ENCODE measurements at regions not wholly inside any gene's neighbourhood (a gene's known extent, or its start where the extent isn't known, plus 50 kb on each side); places are given as distances from the start of the nearest gene placed in this dataset.

GRCh38 chr14:94857950-94858349 is 88.0 kb upstream of the GSC start:
- no peaks in the 10 kb centered on the region for H3K27me3 ChIP-seq (ENCODE audit: control insufficient read depth, insufficient read depth, low read length)
- DNase-seq (ENCODE audit: low read depth, low spot score) (no peak), ATAC-seq (no peak)
- POLR2A ChIA-PET = no interaction called here
- no peaks in the 10 kb centered on the region for H3K9me3 ChIP-seq (ENCODE audit: control insufficient read depth, insufficient read depth, low read depth, low read length)
- in situ Hi-C loops (cut with HindIII; ENCODE audit: low pct_unique_long_range_greater_than_20kb, low sequenced_read_pairs) = no loop called here
- no peak for TF ChIP-seq TCF7L2 (IDR thresholded peaks at IDR 0.05; ENCODE audit: low read depth, low read length)
- TF ChIP-seq SIN3A (IDR thresholded peaks at IDR 0.05; ENCODE audit: borderline replicate concordance, insufficient read depth, low read depth, low read length) = no peak
- TF ChIP-seq, protein P1, sequence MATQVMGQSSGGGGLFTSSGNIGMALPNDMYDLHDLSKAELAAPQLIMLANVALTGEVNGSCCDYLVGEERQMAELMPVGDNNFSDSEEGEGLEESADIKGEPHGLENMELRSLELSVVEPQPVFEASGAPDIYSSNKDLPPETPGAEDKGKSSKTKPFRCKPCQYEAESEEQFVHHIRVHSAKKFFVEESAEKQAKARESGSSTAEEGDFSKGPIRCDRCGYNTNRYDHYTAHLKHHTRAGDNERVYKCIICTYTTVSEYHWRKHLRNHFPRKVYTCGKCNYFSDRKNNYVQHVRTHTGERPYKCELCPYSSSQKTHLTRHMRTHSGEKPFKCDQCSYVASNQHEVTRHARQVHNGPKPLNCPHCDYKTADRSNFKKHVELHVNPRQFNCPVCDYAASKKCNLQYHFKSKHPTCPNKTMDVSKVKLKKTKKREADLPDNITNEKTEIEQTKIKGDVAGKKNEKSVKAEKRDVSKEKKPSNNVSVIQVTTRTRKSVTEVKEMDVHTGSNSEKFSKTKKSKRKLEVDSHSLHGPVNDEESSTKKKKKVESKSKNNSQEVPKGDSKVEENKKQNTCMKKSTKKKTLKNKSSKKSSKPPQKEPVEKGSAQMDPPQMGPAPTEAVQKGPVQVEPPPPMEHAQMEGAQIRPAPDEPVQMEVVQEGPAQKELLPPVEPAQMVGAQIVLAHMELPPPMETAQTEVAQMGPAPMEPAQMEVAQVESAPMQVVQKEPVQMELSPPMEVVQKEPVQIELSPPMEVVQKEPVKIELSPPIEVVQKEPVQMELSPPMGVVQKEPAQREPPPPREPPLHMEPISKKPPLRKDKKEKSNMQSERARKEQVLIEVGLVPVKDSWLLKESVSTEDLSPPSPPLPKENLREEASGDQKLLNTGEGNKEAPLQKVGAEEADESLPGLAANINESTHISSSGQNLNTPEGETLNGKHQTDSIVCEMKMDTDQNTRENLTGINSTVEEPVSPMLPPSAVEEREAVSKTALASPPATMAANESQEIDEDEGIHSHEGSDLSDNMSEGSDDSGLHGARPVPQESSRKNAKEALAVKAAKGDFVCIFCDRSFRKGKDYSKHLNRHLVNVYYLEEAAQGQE (IDR thresholded peaks at IDR 0.05; ENCODE audit: insufficient read depth in 1 of 2, low read depth in 2 of 2, low read length in 1 of 2) = no peak
- CTCF ChIA-PET = no interaction called here
- intact Hi-C loops (cut with micrococcal nuclease; ENCODE audit: unreplicated experiment) = no loop called here
- no peaks in the 10 kb centered on the region for H3K4me1 ChIP-seq (ENCODE audit: control insufficient read depth, insufficient read depth, low read length)
- H3K27ac ChIP-seq (ENCODE audit: low read length) = no peak overlapping the region
- no peak overlapping the region for H3K4me3 ChIP-seq (ENCODE audit: low read depth in 2 of 2, low read length in 2 of 2)
- no peaks in the 10 kb centered on the region for H3K36me3 ChIP-seq (ENCODE audit: control insufficient read depth, insufficient read depth, low read length)
- no TSS peak for BruUV-seq (replicated peaks)

GRCh38 chr14:94853920-94854319 is 84.0 kb upstream of the GSC start:
- no TSS peak for BruUV-seq (replicated peaks)
- CTCF ChIA-PET = no interaction called here

More at GRCh38 chr14:94853920-94854319, 84.0 kb upstream of the GSC start:
- Histone ChIP-seq H3K4me1 (ENCODE audit: control insufficient read depth, insufficient read depth, low read length) (no peaks in the 10 kb centered on the region), H3K4me3 (ENCODE audit: low read depth in 2 of 2, low read length in 2 of 2) (no peak overlapping the region), H3K27ac (ENCODE audit: low read length) (no peak overlapping the region), H3K27me3 (ENCODE audit: control insufficient read depth, insufficient read depth, low read length) (no peaks in the 10 kb centered on the region), H3K9me3 (ENCODE audit: control insufficient read depth, insufficient read depth, low read depth, low read length) (no peaks in the 10 kb centered on the region), H3K36me3 (ENCODE audit: control insufficient read depth, insufficient read depth, low read length) (no peaks in the 10 kb centered on the region)
- TF ChIP-seq SIN3A (IDR thresholded peaks at IDR 0.05; ENCODE audit: borderline replicate concordance, insufficient read depth, low read depth, low read length) = no peak
- no peak for TF ChIP-seq TCF7L2 (IDR thresholded peaks at IDR 0.05; ENCODE audit: low read depth, low read length)
- TF ChIP-seq POLR2AphosphoS5 (IDR thresholded peaks at IDR 0.05; ENCODE audit: low read depth, low read length) = no peak
- TF ChIP-seq, protein P2, sequence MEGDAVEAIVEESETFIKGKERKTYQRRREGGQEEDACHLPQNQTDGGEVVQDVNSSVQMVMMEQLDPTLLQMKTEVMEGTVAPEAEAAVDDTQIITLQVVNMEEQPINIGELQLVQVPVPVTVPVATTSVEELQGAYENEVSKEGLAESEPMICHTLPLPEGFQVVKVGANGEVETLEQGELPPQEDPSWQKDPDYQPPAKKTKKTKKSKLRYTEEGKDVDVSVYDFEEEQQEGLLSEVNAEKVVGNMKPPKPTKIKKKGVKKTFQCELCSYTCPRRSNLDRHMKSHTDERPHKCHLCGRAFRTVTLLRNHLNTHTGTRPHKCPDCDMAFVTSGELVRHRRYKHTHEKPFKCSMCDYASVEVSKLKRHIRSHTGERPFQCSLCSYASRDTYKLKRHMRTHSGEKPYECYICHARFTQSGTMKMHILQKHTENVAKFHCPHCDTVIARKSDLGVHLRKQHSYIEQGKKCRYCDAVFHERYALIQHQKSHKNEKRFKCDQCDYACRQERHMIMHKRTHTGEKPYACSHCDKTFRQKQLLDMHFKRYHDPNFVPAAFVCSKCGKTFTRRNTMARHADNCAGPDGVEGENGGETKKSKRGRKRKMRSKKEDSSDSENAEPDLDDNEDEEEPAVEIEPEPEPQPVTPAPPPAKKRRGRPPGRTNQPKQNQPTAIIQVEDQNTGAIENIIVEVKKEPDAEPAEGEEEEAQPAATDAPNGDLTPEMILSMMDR (IDR thresholded peaks at IDR 0.05) = no peak
- TF ChIP-seq, protein P1 (IDR thresholded peaks at IDR 0.05; ENCODE audit: insufficient read depth in 1 of 2, low read depth in 2 of 2, low read length in 1 of 2) = no peak
- DNase-seq (ENCODE audit: low read depth, low spot score) (no peak), ATAC-seq (no peak)
- in situ Hi-C loops (cut with HindIII; ENCODE audit: low pct_unique_long_range_greater_than_20kb, low sequenced_read_pairs) (no loop called here), intact Hi-C loops (cut with micrococcal nuclease; ENCODE audit: unreplicated experiment) (no loop called here)
- POLR2A ChIA-PET = no interaction called here
